ENCODE measurements at regions not wholly inside any gene's neighbourhood (a gene's known extent, or its start where the extent isn't known, plus 50 kb on each side); places are given as distances from the start of the nearest gene placed in this dataset.

GRCh38 chr7:115276791-115277190, 354.9 kb downstream of the MDFIC start:
- no peak for TF ChIP-seq CTCF (IDR thresholded peaks at IDR 0.05)
- no peak for TF ChIP-seq EZH2 (IDR thresholded peaks at IDR 0.05; ENCODE audit: borderline replicate concordance, insufficient read depth, low read depth, low read length, poor library complexity, severe bottlenecking)
